ENCODE measurements at regions not wholly inside any gene's neighbourhood (a gene's known extent, or its start where the extent isn't known, plus 50 kb on each side); places are given as distances from the start of the nearest gene placed in this dataset.

DNA sequence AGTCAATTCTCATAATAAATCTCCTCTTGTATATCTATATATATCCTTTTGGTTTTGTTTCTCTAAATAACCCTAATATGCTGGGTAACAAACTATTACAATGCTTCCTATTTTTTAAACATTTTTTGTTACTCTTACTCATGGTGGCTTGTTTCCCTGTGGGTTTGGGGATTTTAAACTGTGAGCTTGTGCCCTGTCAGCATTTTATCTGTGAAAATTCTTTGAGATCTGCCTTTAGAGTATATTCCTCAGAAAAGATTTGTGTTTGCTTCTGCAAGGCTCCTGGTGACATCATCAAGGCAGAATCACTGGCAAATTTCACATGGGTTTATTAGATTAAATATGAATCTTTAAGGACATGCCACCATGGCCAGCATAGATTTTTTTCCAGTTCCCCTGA, 273.6 kb downstream of the LRFN2 start:
- Histone ChIP-seq H3K4me1 (ENCODE audit: low read length) (peaks cover 5% of the 10 kb centered on the region), H3K9ac (ENCODE audit: low read length) (no peak overlapping the region), H3K27me3 (ENCODE audit: low read depth, low read length) (peaks cover 4% of the 10 kb centered on the region; the same call in 1 of the 2 replicates), H3K27ac (ENCODE audit: low read length) (no peak overlapping the region), H4K20me1 (ENCODE audit: insufficient read depth, low read length) (no peaks in the 10 kb centered on the region), H3K79me2 (ENCODE audit: low read length) (no peaks in the 10 kb centered on the region), H3K4me3 (ENCODE audit: low read length) (no peak overlapping the region), H3K9me3 (ENCODE audit: insufficient read depth, low read length) (no peaks in the 10 kb centered on the region), H2AFZ (ENCODE audit: low read depth, low read length) (no peak overlapping the region), H3K4me2 (ENCODE audit: low read length) (no peak overlapping the region), H3K36me3 (replicated peaks; ENCODE audit: low read depth, low read length) (no peaks in the 10 kb centered on the region)
- no peak for TF ChIP-seq EZH2phosphoT487 (IDR thresholded peaks at IDR 0.05; ENCODE audit: low read depth)
- TF ChIP-seq, protein P1, sequence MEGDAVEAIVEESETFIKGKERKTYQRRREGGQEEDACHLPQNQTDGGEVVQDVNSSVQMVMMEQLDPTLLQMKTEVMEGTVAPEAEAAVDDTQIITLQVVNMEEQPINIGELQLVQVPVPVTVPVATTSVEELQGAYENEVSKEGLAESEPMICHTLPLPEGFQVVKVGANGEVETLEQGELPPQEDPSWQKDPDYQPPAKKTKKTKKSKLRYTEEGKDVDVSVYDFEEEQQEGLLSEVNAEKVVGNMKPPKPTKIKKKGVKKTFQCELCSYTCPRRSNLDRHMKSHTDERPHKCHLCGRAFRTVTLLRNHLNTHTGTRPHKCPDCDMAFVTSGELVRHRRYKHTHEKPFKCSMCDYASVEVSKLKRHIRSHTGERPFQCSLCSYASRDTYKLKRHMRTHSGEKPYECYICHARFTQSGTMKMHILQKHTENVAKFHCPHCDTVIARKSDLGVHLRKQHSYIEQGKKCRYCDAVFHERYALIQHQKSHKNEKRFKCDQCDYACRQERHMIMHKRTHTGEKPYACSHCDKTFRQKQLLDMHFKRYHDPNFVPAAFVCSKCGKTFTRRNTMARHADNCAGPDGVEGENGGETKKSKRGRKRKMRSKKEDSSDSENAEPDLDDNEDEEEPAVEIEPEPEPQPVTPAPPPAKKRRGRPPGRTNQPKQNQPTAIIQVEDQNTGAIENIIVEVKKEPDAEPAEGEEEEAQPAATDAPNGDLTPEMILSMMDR (IDR thresholded peaks at IDR 0.05; ENCODE audit: low read depth, low read length) = no peak

DNA sequence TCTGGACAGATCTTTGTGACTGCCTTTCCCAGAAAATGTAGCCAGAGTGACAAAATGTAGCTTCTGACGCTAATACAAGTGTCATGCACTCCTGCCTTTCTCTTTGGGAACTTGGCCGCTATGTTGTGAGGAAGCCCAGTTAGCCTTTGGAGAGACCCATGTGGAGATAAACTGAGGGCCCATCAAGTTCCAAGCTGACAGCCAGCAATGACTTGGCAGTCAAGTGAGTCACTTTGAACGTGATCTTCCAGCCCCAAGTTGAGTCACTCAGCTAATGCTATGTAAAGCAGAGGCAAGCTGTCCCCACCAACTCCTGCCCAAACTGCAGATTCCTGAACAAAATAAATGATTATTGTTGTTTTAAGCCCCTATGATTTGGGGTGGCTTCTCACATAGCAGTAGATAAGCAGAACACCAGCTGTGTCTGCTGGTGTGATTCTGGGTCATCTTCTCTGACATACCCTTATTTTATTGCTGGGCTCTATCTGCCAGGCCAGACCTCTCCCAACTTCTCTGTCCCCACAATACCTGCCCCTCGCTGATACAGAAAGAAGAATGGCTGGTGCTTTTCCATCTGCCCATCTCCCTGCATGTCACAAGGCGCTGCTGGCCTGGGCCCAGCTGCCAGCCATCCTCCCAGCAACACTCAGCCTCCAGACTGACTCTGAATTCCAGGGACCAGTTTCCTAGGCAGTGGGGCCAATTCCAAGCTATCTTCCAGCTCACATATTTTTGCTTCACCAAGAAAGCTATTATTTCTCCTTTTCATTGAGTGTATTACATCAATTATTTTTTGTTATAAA, 274.8 kb downstream of the LRFN2 start:
- Histone ChIP-seq H2AFZ (ENCODE audit: low read depth, low read length) (no peak overlapping the region), H3K9ac (ENCODE audit: low read length) (no peak overlapping the region), H4K20me1 (ENCODE audit: insufficient read depth, low read length) (no peaks in the 10 kb centered on the region), H3K27ac (ENCODE audit: low read length) (no peak overlapping the region), H3K4me2 (ENCODE audit: low read length) (no peak overlapping the region), H3K79me2 (ENCODE audit: low read length) (no peaks in the 10 kb centered on the region), H3K36me3 (replicated peaks; ENCODE audit: low read depth, low read length) (no peaks in the 10 kb centered on the region), H3K4me3 (ENCODE audit: low read length) (no peak overlapping the region), H3K9me3 (ENCODE audit: insufficient read depth, low read length) (no peaks in the 10 kb centered on the region), H3K4me1 (ENCODE audit: low read length) (peaks cover 16% of the 10 kb centered on the region), H3K27me3 (ENCODE audit: low read depth, low read length) (no peaks in the 10 kb centered on the region)
- no peak for TF ChIP-seq EZH2phosphoT487 (IDR thresholded peaks at IDR 0.05; ENCODE audit: low read depth)
- TF ChIP-seq, protein P1 (IDR thresholded peaks at IDR 0.05; ENCODE audit: low read depth, low read length) = no peak

DNA sequence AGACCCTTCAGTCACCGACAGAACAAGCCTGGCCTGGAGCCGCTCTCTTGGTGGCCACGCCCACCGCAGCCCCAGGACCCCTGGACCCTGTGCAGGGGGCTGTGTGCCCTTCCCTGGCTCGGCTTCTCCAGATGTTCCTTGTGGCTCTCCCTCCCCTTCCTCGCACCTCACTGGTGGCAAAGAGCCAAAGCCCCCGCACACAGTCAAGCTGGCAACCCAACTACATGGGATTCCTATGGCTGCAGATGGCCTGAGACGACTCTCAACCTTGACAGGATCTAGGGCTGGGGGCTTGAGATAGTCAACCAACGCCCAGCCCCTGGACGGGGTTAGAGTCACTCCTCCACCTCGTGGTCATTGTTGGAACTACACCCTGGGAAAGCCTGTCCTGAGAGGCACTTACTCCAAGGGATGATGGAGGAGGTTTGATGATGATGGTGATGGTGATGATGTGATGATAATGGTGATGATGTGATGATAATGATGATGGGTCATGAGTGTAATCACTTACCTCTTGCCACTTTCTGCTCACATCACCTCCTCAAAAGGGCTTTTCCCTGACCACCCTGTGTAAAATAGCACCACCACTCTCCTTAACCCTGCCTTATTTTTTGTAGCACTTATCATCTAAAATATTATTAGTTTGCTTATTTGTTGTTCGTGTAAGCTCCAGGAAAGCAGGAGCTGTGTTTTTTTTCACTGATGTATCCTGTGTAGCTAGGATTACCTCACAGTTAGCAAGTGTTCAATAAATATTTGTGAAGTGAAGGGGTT, 278.4 kb downstream of the LRFN2 start:
- Histone ChIP-seq H3K4me3 (ENCODE audit: low read length) (peak overlapping the region; percentile 67), H3K4me1 (ENCODE audit: low read length) (peaks cover 25% of the 10 kb centered on the region), H4K20me1 (ENCODE audit: insufficient read depth, low read length) (no peaks in the 10 kb centered on the region), H3K79me2 (ENCODE audit: low read length) (no peaks in the 10 kb centered on the region), H3K9me3 (ENCODE audit: insufficient read depth, low read length) (peaks cover 6% of the 10 kb centered on the region; the same call in 1 of the 2 replicates), H3K36me3 (replicated peaks; ENCODE audit: low read depth, low read length) (peaks cover 7% of the 10 kb centered on the region), H2AFZ (ENCODE audit: low read depth, low read length) (peak overlapping the region; percentile 85), H3K27ac (ENCODE audit: low read length) (peak overlapping the region; percentile 35; the same call in 1 of the 2 replicates), H3K27me3 (ENCODE audit: low read depth, low read length) (no peaks in the 10 kb centered on the region), H3K4me2 (ENCODE audit: low read length) (peak overlapping the region; percentile 90), H3K9ac (ENCODE audit: low read length) (peak overlapping the region; percentile 72)
- TF ChIP-seq, protein P1 (IDR thresholded peaks at IDR 0.05; ENCODE audit: low read depth, low read length) = peak; percentile 98
- no peak for TF ChIP-seq EZH2phosphoT487 (IDR thresholded peaks at IDR 0.05; ENCODE audit: low read depth)

DNA sequence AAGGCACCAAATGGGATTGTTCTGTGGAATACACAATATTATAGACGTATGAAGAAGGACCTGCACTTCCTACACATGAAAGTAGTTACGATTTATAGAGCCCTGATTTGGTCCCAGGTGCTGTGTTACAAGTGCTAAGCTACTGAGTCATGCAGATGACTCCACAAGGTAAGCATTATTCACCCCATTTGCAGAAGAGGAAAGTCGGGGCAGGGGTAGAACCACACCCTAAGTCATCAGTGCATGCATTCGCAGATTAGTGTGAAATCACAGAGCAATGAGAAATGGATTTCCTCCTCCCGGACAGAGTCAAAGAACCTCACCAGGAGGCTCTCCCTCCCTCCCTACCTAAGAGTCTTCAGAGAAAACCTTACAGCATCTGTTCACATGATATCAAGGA, 279.5 kb downstream of the LRFN2 start:
- H3K79me2 ChIP-seq (ENCODE audit: low read length) = no peaks in the 10 kb centered on the region
- peak overlapping the region; percentile 90 for H3K4me2 ChIP-seq (ENCODE audit: low read length)
- H3K4me1 ChIP-seq (ENCODE audit: low read length) = peaks cover 25% of the 10 kb centered on the region
- H3K27ac ChIP-seq (ENCODE audit: low read length) = no peak overlapping the region
- no peak overlapping the region for H2AFZ ChIP-seq (ENCODE audit: low read depth, low read length)
- H3K27me3 ChIP-seq (ENCODE audit: low read depth, low read length) = no peaks in the 10 kb centered on the region
- TF ChIP-seq, protein P1 (IDR thresholded peaks at IDR 0.05; ENCODE audit: low read depth, low read length) = no peak
- no peak for TF ChIP-seq EZH2phosphoT487 (IDR thresholded peaks at IDR 0.05; ENCODE audit: low read depth)
- H4K20me1 ChIP-seq (ENCODE audit: insufficient read depth, low read length) = no peaks in the 10 kb centered on the region
- H3K9me3 ChIP-seq (ENCODE audit: insufficient read depth, low read length) = peaks cover 6% of the 10 kb centered on the region; the same call in 1 of the 2 replicates
- peaks cover 7% of the 10 kb centered on the region for H3K36me3 ChIP-seq (replicated peaks; ENCODE audit: low read depth, low read length)
- H3K4me3 ChIP-seq (ENCODE audit: low read length) = no peak overlapping the region
- peak overlapping the region; percentile 72 for H3K9ac ChIP-seq (ENCODE audit: low read length)
